ENCODE measurements at regions not wholly inside any gene's neighbourhood (a gene's known extent, or its start where the extent isn't known, plus 50 kb on each side); places are given as distances from the start of the nearest gene placed in this dataset.
A peak's percentile ranks its signal among the peaks of the same experiment; 100 is the strongest.

DNA sequence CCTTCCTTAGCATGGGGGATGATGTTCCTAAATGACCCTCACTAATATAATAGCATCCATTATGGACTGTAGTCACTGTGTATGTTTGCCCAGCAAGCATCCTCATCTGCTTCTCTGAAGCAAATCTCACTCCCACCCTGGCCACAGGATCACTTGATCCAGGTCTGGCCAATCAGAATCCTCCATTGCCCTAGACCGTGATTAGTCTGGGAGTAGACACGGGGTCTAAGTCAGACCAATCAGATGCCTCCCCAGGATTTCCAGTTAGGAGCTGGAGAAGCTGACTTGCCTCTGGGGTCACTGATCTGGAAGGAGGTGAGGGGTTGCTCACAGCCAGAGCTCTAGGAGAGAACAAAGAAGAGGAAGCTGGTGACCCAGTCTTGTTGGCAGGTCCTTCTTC is 153.9 kb downstream of the DHX35 start:
- TF ChIP-seq, protein P1, sequence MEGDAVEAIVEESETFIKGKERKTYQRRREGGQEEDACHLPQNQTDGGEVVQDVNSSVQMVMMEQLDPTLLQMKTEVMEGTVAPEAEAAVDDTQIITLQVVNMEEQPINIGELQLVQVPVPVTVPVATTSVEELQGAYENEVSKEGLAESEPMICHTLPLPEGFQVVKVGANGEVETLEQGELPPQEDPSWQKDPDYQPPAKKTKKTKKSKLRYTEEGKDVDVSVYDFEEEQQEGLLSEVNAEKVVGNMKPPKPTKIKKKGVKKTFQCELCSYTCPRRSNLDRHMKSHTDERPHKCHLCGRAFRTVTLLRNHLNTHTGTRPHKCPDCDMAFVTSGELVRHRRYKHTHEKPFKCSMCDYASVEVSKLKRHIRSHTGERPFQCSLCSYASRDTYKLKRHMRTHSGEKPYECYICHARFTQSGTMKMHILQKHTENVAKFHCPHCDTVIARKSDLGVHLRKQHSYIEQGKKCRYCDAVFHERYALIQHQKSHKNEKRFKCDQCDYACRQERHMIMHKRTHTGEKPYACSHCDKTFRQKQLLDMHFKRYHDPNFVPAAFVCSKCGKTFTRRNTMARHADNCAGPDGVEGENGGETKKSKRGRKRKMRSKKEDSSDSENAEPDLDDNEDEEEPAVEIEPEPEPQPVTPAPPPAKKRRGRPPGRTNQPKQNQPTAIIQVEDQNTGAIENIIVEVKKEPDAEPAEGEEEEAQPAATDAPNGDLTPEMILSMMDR (IDR thresholded peaks at IDR 0.05; ENCODE audit: low read depth, low read length, poor library complexity, severe bottlenecking), result no peak
- TF ChIP-seq EZH2phosphoT487 (IDR thresholded peaks at IDR 0.05; ENCODE audit: borderline replicate concordance, low read length), result no peak
- H3K9me2 ChIP-seq (replicated peaks; ENCODE audit: control insufficient read depth, low read length), result no peaks in the 10 kb centered on the region
- H3K4me2 ChIP-seq (ENCODE audit: low read length), result no peak overlapping the region
- no peaks in the 10 kb centered on the region for H3K79me2 ChIP-seq (ENCODE audit: control insufficient read depth, low read length)
- no peak overlapping the region for H3K4me3 ChIP-seq (ENCODE audit: low read length)
- peaks cover 13% of the 10 kb centered on the region for H3K4me1 ChIP-seq (ENCODE audit: control insufficient read depth, low read length)
- no peaks in the 10 kb centered on the region for H3F3A ChIP-seq (ENCODE audit: control insufficient read depth, insufficient read depth)
- no peaks in the 10 kb centered on the region for H3K36me3 ChIP-seq (ENCODE audit: control insufficient read depth, low read length)
- no peaks in the 10 kb centered on the region for H3K9me3 ChIP-seq (ENCODE audit: control insufficient read depth, insufficient read depth, low read length)
- H3K27me3 ChIP-seq (ENCODE audit: control insufficient read depth, low read length), result peaks cover 12% of the 10 kb centered on the region
- no peak overlapping the region for H3K27ac ChIP-seq (ENCODE audit: low read depth, low read length)
- no peaks in the 10 kb centered on the region for H4K20me1 ChIP-seq (ENCODE audit: control insufficient read depth, insufficient read depth, low read depth, low read length)

DNA sequence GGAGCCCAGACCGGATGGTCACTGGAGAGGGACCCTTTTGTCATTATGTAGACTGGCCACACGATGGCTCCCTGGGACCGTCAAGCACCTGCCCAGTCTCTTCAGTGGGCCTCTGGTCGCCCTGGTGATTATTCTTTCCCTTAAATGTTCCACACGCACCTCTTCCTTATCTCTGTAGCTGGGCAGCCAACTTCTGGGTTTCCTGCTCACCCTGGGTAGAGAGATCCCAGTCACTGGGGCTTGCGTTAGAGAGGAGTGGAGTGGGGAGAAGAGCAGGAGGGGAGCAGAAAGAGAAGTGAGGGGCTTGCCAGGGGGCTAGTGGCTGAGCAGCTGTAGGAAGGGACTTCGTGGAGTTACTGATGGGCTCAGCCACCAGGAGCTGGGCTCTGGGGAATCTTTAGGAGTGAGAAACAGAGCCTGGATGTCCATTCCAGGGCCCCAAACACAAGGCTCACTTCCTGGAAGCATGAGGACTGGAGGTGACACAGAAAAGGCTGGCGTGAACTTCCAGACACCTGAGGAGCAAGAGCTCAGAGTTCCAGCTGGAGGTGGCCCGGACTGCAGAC is 150.1 kb downstream of the DHX35 start:
- Histone ChIP-seq H3K9me3 (ENCODE audit: control insufficient read depth, insufficient read depth, low read length) (no peaks in the 10 kb centered on the region), H3K27me3 (ENCODE audit: control insufficient read depth, low read length) (peaks cover 12% of the 10 kb centered on the region), H3K36me3 (ENCODE audit: control insufficient read depth, low read length) (no peaks in the 10 kb centered on the region), H3K9me2 (replicated peaks; ENCODE audit: control insufficient read depth, low read length) (no peaks in the 10 kb centered on the region), H3F3A (ENCODE audit: control insufficient read depth, insufficient read depth) (no peaks in the 10 kb centered on the region), H3K4me2 (ENCODE audit: low read length) (peak overlapping the region; percentile 22; the same call in 1 of the 2 replicates), H4K20me1 (ENCODE audit: control insufficient read depth, insufficient read depth, low read depth, low read length) (no peaks in the 10 kb centered on the region), H3K4me3 (ENCODE audit: low read length) (no peak overlapping the region), H3K27ac (ENCODE audit: low read depth, low read length) (no peak overlapping the region), H3K79me2 (ENCODE audit: control insufficient read depth, low read length) (no peaks in the 10 kb centered on the region), H3K4me1 (ENCODE audit: control insufficient read depth, low read length) (peaks cover 22% of the 10 kb centered on the region)
- no peak for TF ChIP-seq EZH2phosphoT487 (IDR thresholded peaks at IDR 0.05; ENCODE audit: borderline replicate concordance, low read length)
- TF ChIP-seq, protein P1 (IDR thresholded peaks at IDR 0.05; ENCODE audit: low read depth, low read length, poor library complexity, severe bottlenecking), result peak; percentile 60

DNA sequence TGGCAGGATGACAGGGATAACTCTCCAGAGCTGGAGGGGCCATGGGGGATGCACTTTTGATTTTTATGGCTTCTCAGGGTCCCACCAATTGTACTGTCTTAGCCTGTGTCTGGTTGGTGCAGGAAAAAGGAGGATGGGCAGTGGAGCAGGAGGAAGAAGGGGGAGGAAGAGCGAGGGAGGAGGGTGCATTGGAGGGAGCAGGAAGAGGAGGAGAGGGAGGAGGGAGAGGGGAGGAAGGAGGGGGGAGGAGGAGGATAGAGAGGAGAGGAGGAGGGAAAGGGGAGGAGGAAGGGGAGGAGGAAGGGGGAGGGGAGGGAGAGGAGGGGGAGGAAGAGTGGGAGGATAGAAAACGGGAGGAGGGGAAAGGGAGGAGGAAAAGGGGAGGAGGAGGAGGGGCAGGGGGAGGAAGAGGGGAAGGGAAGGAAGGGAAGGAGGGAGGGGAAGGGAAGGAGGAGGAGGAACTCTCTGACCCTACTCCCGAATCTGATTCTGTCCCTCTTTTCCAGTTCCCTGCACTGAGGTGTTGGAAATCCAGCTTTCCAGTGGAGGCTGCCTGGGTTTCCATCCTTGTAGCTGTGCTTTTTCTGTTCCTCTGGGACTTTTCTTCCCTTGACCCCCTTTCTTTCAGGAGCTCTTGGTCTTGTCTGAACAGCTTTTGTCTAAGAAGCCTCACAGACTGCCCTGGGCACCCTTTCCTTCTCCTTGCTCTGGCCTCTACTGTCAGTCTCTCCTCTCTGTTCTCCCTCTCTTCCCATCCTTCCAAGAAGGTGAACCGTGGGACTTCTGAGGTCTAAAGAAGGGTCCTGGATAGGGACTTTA is 149.4 kb downstream of the DHX35 start:
- TF ChIP-seq, protein P1 (IDR thresholded peaks at IDR 0.05; ENCODE audit: low read depth, low read length, poor library complexity, severe bottlenecking), result no peak
- TF ChIP-seq EZH2phosphoT487 (IDR thresholded peaks at IDR 0.05; ENCODE audit: borderline replicate concordance, low read length), result no peak
- no peak overlapping the region for H3K27ac ChIP-seq (ENCODE audit: low read depth, low read length)
- H3K4me3 ChIP-seq (ENCODE audit: low read length), result no peak overlapping the region
- H3K36me3 ChIP-seq (ENCODE audit: control insufficient read depth, low read length), result no peaks in the 10 kb centered on the region
- peaks cover 22% of the 10 kb centered on the region for H3K4me1 ChIP-seq (ENCODE audit: control insufficient read depth, low read length)
- H3F3A ChIP-seq (ENCODE audit: control insufficient read depth, insufficient read depth), result no peaks in the 10 kb centered on the region
- no peaks in the 10 kb centered on the region for H4K20me1 ChIP-seq (ENCODE audit: control insufficient read depth, insufficient read depth, low read depth, low read length)
- no peaks in the 10 kb centered on the region for H3K9me3 ChIP-seq (ENCODE audit: control insufficient read depth, insufficient read depth, low read length)
- no peaks in the 10 kb centered on the region for H3K79me2 ChIP-seq (ENCODE audit: control insufficient read depth, low read length)
- H3K4me2 ChIP-seq (ENCODE audit: low read length), result peak overlapping the region; percentile 22; the same call in 1 of the 2 replicates
- H3K9me2 ChIP-seq (replicated peaks; ENCODE audit: control insufficient read depth, low read length), result no peaks in the 10 kb centered on the region
- H3K27me3 ChIP-seq (ENCODE audit: control insufficient read depth, low read length), result peaks cover 12% of the 10 kb centered on the region

Data from DOHH2 (cell line).